Uterus (tissue), 2 donors: ENCODE measurements at regions not wholly inside any gene's neighbourhood (a gene's known extent, or its start where the extent isn't known, plus 50 kb on each side); places are given as distances from the start of the nearest gene placed in this dataset.

Source experiments
- POLR2A ChIP-seq, 2 donors: fragments of 450-650 bp; IDR thresholded peaks; one replicate each; pipeline ENCODE4 v1.6.1; 2016; ENCODE audit warnings: antibody characterized with exemption in 2 of 2, mild to moderate bottlenecking in 1 of 2, moderate library complexity in 1 of 2
- TF ChIP-seq, protein P1 (sequence below), 4 experiments: fragments of 200-600 bp in 2 of 4; fragments of 450-650 bp in 2 of 4; sonication (generic) in 2 of 4; IDR thresholded peaks; one replicate each; pipeline ENCODE4 v1.5.1; 2016 to 2019; ENCODE audit warnings: antibody characterized with exemption in 4 of 4, mild to moderate bottlenecking in 2 of 4, moderate library complexity in 1 of 4

DNA sequence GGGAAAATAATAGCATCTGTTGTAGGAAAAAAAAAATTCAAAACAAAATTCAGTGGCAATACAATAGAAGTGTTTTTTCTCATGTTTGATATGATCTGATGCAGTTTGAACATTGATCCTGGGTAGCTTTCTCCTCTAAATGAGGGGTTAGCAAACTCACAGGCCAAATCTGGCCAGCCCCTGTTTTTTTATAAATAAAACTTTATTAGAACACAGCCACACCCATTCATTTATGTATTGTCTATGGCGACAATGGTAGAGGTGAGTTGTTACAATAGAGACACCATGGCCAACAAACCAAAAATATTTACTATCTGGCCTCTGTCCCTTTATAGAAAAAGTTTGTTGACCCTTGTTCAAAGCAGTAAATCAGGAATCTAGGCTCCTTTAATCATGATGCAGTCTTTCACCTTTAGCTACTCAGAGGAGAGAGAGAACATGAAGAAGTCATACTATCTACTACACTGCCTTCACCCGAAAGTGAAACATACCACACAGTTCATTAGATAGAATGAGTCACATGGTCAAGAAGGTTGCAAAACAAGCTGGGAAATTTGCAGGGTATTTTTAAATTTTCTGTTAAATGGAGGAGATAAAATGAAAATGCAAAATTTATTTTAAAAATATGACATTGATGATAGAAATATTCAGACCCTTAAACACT lies 186.6 kb upstream of the MAOA start:
- TF ChIP-seq, protein P1, sequence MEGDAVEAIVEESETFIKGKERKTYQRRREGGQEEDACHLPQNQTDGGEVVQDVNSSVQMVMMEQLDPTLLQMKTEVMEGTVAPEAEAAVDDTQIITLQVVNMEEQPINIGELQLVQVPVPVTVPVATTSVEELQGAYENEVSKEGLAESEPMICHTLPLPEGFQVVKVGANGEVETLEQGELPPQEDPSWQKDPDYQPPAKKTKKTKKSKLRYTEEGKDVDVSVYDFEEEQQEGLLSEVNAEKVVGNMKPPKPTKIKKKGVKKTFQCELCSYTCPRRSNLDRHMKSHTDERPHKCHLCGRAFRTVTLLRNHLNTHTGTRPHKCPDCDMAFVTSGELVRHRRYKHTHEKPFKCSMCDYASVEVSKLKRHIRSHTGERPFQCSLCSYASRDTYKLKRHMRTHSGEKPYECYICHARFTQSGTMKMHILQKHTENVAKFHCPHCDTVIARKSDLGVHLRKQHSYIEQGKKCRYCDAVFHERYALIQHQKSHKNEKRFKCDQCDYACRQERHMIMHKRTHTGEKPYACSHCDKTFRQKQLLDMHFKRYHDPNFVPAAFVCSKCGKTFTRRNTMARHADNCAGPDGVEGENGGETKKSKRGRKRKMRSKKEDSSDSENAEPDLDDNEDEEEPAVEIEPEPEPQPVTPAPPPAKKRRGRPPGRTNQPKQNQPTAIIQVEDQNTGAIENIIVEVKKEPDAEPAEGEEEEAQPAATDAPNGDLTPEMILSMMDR (IDR thresholded peaks at IDR 0.05): no peak
- no peak for TF ChIP-seq POLR2A (IDR thresholded peaks at IDR 0.05)
